Erythroblast (primary cell): ENCODE measurements at regions not wholly inside any gene's neighbourhood (a gene's known extent, or its start where the extent isn't known, plus 50 kb on each side); places are given as distances from the start of the nearest gene placed in this dataset.

Source experiments
- DNase-seq, 2 experiments: peaks; one replicate each; lab custom pipeline; 2025; lab: John Stamatoyannopoulos, UW
- GATA1 ChIP-seq: IDR thresholded peaks from 2 replicates; pipeline ENCODE4 v1.6.1; 2011; ENCODE audit warnings: low read depth, mild to moderate bottlenecking, control low read depth, low read length, moderate library complexity
- POLR2A ChIP-seq: IDR thresholded peaks from 2 replicates; pipeline ENCODE4 v1.6.1; 2011; ENCODE audit warnings: mild to moderate bottlenecking, low read length

DNA sequence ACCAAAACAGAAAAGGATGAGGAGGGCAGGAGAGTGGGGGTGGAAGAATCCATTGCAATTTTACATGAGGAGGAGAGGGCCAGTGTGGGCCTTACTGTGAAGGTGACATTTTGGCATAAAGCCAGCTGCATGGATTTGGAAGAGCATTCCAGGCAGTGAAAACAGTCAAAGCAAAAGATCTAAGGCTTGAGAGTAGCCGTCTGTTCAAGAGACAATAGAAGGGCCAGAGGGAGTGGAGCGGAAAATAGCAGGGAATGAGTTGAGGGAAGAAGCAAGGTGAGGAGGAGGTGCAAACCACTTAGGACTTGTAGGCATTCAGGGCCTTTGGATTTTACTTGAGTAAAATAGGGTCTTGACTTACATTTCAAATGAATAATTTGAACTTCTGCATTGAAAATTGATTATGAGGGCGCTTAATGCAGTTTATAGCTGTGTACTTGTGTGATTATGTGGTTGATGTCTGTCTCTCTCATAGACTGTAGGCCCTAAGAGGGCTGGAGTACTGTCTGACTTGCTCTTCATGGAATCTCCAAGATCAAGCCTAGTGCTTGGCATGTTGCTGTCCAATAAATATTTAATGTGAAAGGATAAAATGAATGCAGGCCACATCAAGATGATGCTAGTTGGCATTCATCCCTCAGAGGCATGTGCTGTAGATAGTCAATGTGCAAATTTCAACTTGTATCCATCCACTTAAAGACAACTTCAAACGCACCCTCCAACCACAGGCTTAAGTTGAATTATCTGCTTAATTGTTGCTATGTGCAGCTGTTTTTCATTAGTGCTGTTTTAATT, 772.1 kb upstream of the RBFOX1 start:
- DNase-seq = no peak
- TF ChIP-seq POLR2A = no peak
- no peak for TF ChIP-seq GATA1

DNA sequence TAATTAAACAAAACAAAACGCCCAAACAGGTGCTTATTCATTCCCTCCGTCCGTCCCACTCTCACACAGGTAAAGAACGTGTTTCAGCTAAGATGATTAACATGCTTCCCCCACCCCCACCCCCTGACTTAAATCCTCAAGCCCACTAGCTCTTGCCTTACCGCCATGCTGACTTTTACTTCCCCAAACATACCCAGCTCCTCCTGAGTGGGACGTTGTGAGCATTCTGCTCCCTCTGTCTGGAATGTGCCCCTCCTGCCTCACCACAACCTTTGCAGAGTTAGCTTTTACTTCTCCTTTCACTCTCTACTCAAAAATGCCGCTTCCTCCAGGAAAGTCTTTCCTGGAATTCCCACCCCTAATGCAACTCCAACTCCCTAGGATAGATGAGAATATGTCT, 774.0 kb upstream of the RBFOX1 start:
- TF ChIP-seq GATA1 = no peak
- TF ChIP-seq POLR2A = no peak
- no peak for DNase-seq

DNA sequence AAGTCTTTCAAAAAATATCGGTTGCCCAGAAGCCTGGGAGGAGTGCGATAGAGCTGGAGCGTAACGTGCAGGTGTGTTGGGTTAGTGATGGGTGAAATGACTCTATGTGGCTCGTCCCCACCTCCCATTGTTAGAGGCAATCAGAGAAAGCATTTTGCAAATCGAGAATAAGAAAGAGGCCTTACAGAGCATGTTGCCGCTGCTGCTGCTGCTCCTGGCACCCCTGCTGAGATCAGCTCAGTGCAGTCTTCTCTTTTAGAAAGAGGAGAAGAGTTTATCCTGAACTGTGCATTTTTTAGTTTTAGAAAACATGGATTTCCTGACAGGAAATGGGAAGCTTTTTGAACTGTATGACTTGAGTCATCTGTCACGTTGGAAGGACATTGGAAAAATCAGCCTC, 774.5 kb upstream of the RBFOX1 start:
- no peak for TF ChIP-seq GATA1
- no peak for TF ChIP-seq POLR2A
- no peak for DNase-seq

DNA sequence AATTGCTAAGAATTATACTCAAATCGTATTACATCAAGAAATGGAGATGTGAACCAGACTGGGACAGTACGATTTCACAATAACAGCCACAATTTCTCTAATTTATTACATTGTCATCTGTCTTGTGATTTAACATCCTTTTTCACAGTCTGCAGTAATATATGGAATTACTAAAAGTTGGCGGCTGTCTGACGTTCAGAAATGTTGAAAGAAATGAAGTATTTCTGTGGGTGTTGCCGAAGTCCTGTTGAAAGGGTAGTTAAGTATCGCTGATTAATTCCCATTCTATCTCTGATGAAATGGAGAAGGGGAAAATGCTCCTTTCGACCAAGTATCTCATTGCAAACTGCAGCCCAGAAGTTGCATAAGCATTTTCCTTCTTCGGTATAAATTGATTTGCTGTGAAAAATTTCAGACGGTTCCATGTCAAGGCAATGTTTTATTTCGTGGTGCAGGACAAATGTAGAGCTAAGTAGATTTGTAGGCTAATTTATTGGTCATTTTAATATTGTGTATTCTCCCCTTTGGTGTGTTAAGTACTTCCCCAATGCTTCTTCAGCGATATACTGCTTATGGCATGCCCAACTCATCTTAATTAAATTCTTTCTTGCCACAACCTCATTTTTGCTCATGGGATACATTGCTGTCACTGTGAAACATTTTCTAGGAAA, 775.2 kb upstream of the RBFOX1 start:
- TF ChIP-seq GATA1 (no peak), POLR2A (no peak)
- DNase-seq = no peak

DNA sequence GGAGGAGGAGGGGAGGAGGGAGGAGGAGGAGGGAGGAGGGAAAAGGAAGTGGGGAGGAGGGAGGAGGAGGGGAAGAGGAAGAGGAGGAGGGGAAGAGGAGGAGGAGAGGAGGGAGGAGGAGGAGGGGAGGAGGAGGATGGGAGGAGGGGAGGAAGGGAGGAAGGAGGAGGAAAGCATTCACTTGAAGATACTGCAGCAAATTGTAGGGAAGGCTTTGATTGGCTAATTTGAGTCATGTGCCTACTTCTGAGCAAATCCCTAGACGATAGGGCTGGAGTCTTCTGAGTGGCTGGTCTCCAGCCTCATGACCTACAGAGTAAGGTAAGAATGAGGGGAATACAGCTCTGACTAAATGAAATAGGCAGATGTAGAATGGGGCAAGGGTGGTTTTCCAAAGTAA, 783.2 kb upstream of the RBFOX1 start:
- no peak for TF ChIP-seq GATA1
- TF ChIP-seq POLR2A = no peak
- no peak for DNase-seq

DNA sequence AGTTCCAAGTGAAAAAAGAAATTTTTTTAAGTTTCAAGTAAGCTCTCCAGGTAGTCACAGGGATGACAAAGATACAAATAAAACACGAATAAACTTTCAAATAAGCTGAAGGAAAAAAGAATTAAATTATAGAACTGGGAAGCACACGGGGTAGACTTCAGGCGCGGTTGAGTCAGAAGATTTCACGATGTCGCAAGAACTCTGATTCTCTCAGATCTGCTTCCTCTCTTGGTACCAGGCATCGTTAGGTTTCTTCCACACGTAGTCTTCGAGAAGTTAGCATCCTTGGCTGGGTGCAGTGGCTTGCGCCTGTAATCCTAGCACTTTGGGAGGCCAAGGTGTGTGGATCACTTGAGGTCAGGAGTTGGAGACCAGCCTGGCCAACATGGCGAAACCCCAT, 784.1 kb upstream of the RBFOX1 start:
- TF ChIP-seq GATA1 (no peak), POLR2A (no peak)
- DNase-seq = no peak

DNA sequence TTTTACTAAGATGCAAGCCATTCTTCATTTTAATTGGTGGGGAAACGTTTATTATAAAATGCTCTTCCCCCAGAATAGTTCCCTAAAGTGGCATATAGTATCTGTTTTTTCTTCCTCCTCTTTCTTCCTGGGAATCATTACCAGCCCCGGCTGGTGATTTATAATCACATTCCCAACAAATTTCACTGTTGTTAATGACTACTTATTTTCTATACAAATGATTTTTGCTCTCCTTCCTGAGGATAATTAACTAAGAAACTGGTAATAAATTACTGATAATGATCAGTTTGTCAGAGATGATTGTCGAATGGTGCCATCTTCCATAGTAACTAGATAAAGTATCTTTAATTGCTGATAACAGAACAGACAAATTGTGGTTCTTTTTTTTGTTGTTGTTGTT, 785.5 kb upstream of the RBFOX1 start:
- DNase-seq = no peak
- TF ChIP-seq POLR2A (no peak), GATA1 (no peak)

DNA sequence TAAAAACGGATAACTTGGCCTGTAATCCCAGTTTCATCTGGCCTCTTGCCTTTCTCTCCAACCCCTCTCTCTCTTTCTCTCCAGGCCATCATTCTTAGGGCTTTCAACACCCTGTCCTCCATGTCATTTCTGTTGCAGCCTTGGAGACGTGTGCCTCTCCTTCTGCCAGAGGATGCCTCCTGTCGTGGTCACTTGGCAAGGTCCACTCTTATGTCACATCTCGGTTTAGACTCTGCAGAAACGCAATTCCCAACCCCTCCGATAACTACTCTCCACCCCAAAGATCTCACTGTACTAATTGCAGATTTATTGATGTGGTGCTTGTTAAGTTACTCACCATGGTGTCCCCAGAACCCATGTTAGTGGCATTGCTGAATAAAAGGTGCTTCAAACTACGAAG, 787.3 kb upstream of the RBFOX1 start:
- TF ChIP-seq POLR2A (no peak), GATA1 (no peak)
- no peak for DNase-seq

DNA sequence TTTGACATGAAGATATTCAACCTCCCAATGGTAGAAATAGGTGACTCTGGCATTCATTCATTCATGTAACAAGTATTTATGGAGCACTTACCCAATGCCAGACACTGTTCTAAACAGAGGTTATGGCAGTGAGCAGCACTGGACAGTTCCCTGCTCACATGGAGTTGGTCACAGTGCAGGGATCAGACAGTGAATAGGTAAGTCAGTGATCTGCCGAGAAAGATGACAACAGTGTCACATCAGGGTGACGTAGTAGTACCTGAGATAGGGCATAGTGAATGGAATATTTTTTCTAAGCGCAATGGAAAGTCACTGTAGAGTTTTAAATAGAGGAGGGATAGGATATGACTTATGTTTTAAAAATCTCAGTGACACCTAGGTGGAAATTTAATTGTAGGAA, 791.4 kb upstream of the RBFOX1 start:
- no peak for DNase-seq
- TF ChIP-seq GATA1 (no peak), POLR2A (no peak)

DNA sequence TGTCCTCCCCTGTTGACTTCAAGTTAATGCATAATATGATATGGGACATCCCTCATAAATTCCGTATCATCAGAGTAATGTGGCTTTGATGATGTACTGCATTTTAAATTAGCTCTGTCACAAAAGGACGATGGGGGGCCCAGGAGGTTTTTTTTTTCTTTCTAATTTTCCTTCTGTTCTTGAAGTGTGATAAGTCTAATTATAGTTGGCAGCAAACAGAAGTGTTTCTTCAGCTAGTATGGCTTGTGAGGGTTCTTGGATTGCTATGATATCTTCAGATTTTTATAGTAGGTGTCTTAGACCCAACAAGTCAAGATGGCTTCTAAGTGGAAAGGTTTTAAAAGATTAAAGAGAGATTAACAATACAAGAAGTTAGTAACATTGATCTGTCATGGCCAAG, 796.2 kb upstream of the RBFOX1 start:
- TF ChIP-seq GATA1 = no peak
- DNase-seq = no peak

DNA sequence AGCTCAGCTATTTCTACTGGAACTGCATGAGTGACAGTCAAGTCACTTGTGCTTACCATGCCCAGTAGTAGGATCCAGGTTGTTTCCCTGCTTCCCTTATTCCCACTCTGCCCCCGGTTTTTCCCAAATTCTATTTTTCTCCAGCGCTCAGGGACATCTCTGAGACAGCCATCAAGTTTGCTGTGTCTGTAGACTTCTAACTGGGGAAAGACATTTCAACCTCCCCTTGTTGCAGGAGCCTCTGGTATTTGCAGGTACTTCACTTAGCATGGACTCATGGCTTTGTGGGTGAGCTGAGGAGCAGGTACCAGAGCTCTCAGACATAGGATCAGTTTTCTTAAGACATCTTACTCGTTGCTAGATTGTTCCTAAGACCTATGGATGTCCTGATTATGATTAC, 801.6 kb upstream of the RBFOX1 start:
- no peak for TF ChIP-seq GATA1
- TF ChIP-seq POLR2A = no peak
- DNase-seq = no peak

DNA sequence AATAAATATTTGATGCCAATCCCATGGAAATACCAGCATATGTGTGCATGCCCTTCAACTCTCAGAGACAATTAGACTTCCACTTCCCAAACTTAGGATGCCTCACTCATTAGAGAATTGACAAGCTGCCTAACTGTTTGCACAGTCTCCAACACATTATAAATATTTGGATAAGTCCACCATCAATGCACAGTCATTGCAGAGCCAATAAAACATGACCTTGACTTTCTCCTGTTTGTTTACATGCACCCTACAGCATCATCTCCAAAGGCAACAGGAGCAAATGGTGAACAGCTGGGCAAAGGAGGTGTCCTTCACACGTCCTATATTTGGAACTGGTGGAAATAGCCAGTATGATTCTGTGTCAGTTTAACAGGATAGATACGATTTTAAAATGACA, 804.4 kb upstream of the RBFOX1 start:
- no peak for TF ChIP-seq POLR2A
- TF ChIP-seq GATA1 = no peak
- no peak for DNase-seq

DNA sequence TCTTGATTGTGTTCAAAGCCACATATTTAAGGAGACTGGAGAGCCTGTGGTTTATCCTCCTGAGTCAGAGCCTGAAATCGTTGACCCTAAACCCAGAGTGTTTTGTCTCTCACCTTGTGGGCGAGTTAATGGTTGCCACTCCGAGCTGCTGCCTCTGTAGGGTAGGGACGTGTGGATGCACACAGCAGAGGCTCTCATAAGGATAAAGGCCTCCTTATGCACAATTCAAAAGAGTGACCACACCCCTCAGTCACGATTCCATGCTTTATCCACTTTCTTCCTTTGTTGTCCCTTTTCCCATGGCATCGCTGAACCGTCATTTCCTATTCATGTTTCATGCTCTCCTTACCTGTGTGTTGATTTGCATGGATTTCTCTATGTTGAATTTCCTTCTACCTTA, 805.0 kb upstream of the RBFOX1 start:
- no peak for TF ChIP-seq GATA1
- TF ChIP-seq POLR2A = no peak
- no peak for DNase-seq

DNA sequence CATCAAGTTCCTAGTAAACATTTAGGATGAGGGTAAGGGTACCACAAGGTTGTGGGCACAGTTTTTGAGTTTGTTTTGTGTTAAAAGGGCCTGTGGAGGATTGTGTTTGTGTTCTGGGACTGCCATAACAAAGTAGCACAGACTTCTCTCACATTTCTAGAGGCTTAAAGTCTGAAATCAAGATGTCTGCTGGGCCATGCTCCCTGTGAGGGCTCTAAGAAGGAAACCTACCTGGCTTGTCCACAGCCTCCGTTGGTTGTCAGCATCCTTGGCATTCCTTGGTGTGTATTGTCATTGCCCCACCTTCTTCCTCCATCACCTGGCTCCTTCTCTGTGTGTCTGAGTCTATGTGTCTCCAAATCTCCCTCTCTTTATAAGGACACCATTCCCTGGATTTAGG, 808.1 kb upstream of the RBFOX1 start:
- no peak for DNase-seq
- TF ChIP-seq GATA1 = no peak
- TF ChIP-seq POLR2A = no peak

DNA sequence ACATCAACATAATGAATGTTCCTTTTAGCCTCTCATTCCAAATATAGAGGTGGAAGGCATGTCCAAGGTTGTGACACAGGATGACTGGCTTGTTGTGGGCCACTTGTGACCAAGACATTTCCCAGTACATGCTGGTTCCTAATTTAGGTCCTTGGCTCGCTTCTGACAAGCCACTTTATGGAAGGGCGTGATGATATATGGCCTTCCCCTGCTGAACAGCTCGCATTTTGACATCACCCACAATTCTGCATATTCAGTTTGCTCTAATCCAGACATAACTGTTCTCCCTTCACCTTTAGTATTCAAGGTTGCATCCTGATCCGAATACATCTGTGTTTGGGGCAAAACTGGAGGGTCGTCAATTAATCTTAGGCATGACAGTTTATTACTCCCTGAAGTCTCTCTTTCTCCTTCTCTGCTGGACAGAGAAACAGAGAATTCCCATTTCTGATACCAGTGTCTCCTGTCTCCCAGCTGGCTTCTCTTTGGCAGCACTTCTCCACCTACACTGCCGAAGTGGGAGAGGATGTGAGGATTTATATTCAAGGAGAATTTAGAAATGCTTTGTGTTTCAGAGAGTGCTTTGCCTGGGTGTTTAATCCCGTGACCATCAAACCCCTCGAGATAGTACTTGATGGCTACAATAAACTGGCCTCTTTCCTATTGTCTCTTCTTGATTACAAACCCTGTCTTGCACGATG, 815.5 kb upstream of the RBFOX1 start:
- no peak for TF ChIP-seq GATA1
- TF ChIP-seq POLR2A = no peak
- DNase-seq = no peak
